Activated naive CD8-positive, alpha-beta T cell treated with anti-CD3 and anti-CD28 coated beads, Interleukin-2, amount 10 ng/mL, durations not matched to agents 7 days and 5 days (primary cell): ENCODE measurements at regions not wholly inside any gene's neighbourhood (a gene's known extent, or its start where the extent isn't known, plus 50 kb on each side); places are given as distances from the start of the nearest gene placed in this dataset.
A peak's percentile ranks its signal among the peaks of the same experiment; 100 is the strongest.
"Not testable (repeated sequence)": the region's sequence is repeated elsewhere in the genome, so short reads cannot be mapped to it uniquely, and the experiment has no call there.

ENCODE experiments used
- ATAC-seq: fragments of 150-1000 bp; cut with Tn5 transposase; one replicate; pipeline ENCODE4 v1.10.0; 2021; ENCODE audit warnings: low read depth, moderate library complexity
- POLR2A ChIA-PET: fragments of 350-600 bp; sonication (Branson Sonifier 250); formaldehyde crosslinking; loops from one replicate; lab custom pipeline; 2021; ENCODE audit warnings: antibody characterized with exemption; lab: Charles Lee
- DNase-seq: peaks from one replicate; pipeline ENCODE4 v3.0.0; 2021
- H3K27ac Mint-ChIP-seq: one replicate; pipeline ENCODE4 v1.8.0; 2022; ENCODE audit warnings: mild to moderate bottlenecking, mixed read lengths
- H3K27me3 Mint-ChIP-seq: one replicate; pipeline ENCODE4 v1.8.0; 2022; ENCODE audit warnings: mild to moderate bottlenecking, moderate library complexity, mixed read lengths
- H3K36me3 Mint-ChIP-seq: one replicate; pipeline ENCODE4 v1.8.0; 2021; ENCODE audit warnings: mild to moderate bottlenecking, mixed read lengths
- H3K4me1 Mint-ChIP-seq: one replicate; pipeline ENCODE4 v1.8.0; 2021; ENCODE audit warnings: mixed read lengths
- H3K4me3 Mint-ChIP-seq: one replicate; pipeline ENCODE4 v1.8.0; 2022; ENCODE audit warnings: mild to moderate bottlenecking, moderate library complexity, mixed read lengths
- H3K9me3 Mint-ChIP-seq: one replicate; pipeline ENCODE4 v1.8.0; 2021; ENCODE audit warnings: mixed read lengths

GRCh38 chr4:184896868-184897715 is 71.3 kb upstream of the ACSL1 start:
- H3K4me3 Mint-ChIP-seq, result no peak overlapping the region
- no peak overlapping the region for H3K27ac Mint-ChIP-seq
- no peaks in the 10 kb centered on the region for H3K9me3 Mint-ChIP-seq
- ATAC-seq (no peak), DNase-seq (no peak)
- peaks cover 8% of the 10 kb centered on the region for H3K4me1 Mint-ChIP-seq
- no peaks in the 10 kb centered on the region for H3K36me3 Mint-ChIP-seq
- peaks cover 16% of the 10 kb centered on the region for H3K27me3 Mint-ChIP-seq
- POLR2A ChIA-PET, result no interaction called here

GRCh38 chr4:184897895-184898294 is 72.1 kb upstream of the ACSL1 start:
- no peak for ATAC-seq
- H3K36me3 Mint-ChIP-seq, result no peaks in the 10 kb centered on the region
- POLR2A ChIA-PET, result no interaction called here
- no peak overlapping the region for H3K27ac Mint-ChIP-seq
- no peak for DNase-seq
- H3K27me3 Mint-ChIP-seq, result peaks cover 13% of the 10 kb centered on the region
- H3K4me3 Mint-ChIP-seq, result no peak overlapping the region
- peaks cover 8% of the 10 kb centered on the region for H3K4me1 Mint-ChIP-seq
- H3K9me3 Mint-ChIP-seq, result no peaks in the 10 kb centered on the region

- Mint-ChIP-seq H3K27ac (no peak overlapping the region), H3K4me1 (peaks cover 8% of the 10 kb centered on the region), H3K36me3 (no peaks in the 10 kb centered on the region), H3K4me3 (no peak overlapping the region), H3K27me3 (peaks cover 10% of the 10 kb centered on the region), H3K9me3 (no peaks in the 10 kb centered on the region)
- POLR2A ChIA-PET, result no interaction called here
- no peak for ATAC-seq
- DNase-seq, result no peak
These were observed 73.0 kb upstream of the ACSL1 start for GRCh38 chr4:184898793-184899192.

- H3K4me1 Mint-ChIP-seq, result peaks cover 8% of the 10 kb centered on the region
- DNase-seq, result no peak
- H3K4me3 Mint-ChIP-seq, result no peak overlapping the region
- H3K9me3 Mint-ChIP-seq, result no peaks in the 10 kb centered on the region
- no peaks in the 10 kb centered on the region for H3K36me3 Mint-ChIP-seq
- ATAC-seq, result no peak
- H3K27me3 Mint-ChIP-seq, result peaks cover 8% of the 10 kb centered on the region
- POLR2A ChIA-PET, result no interaction called here
- H3K27ac Mint-ChIP-seq, result no peak overlapping the region
These were observed 73.7 kb upstream of the ACSL1 start for GRCh38 chr4:184899261-184900134.

GRCh38 chr4:184900184-184900583 is 74.4 kb upstream of the ACSL1 start:
- ATAC-seq (no peak), DNase-seq (no peak)
- H3K4me1 Mint-ChIP-seq, result peaks cover 8% of the 10 kb centered on the region

GRCh38 chr4:184902550-184902949 is 76.8 kb upstream of the ACSL1 start:
- DNase-seq (no peak), ATAC-seq (no peak)
- peaks cover 10% of the 10 kb centered on the region for H3K4me1 Mint-ChIP-seq
- no peaks in the 10 kb centered on the region for H3K9me3 Mint-ChIP-seq
- no peak overlapping the region for H3K4me3 Mint-ChIP-seq
- H3K27me3 Mint-ChIP-seq, result peaks cover 6% of the 10 kb centered on the region
- no peak overlapping the region for H3K27ac Mint-ChIP-seq
- no peaks in the 10 kb centered on the region for H3K36me3 Mint-ChIP-seq
- POLR2A ChIA-PET, result no interaction called here

More at GRCh38 chr4:184900184-184900583, 74.4 kb upstream of the ACSL1 start:
- H3K9me3 Mint-ChIP-seq, result no peaks in the 10 kb centered on the region
- peaks cover 6% of the 10 kb centered on the region for H3K27me3 Mint-ChIP-seq
- no peaks in the 10 kb centered on the region for H3K36me3 Mint-ChIP-seq
- POLR2A ChIA-PET, result no interaction called here
- no peak overlapping the region for H3K4me3 Mint-ChIP-seq
- H3K27ac Mint-ChIP-seq, result no peak overlapping the region

- Mint-ChIP-seq H3K9me3 (peaks cover 2% of the 10 kb centered on the region), H3K4me1 (peaks cover 7% of the 10 kb centered on the region), H3K36me3 (no peaks in the 10 kb centered on the region), H3K4me3 (no peak overlapping the region), H3K27me3 (peaks cover 9% of the 10 kb centered on the region), H3K27ac (no peak overlapping the region)
- POLR2A ChIA-PET, result no interaction called here
- ATAC-seq (no peak), DNase-seq (no peak)
These were observed 80.8 kb upstream of the ACSL1 start for GRCh38 chr4:184906480-184907097.

- H3K27me3 Mint-ChIP-seq, result peaks cover 9% of the 10 kb centered on the region
These were observed 81.4 kb upstream of the ACSL1 start for GRCh38 chr4:184907216-184907615.

GRCh38 chr4:184907810-184908209 is 82.0 kb upstream of the ACSL1 start:
- H3K4me1 Mint-ChIP-seq, result peaks cover 7% of the 10 kb centered on the region
- peaks cover 9% of the 10 kb centered on the region for H3K27me3 Mint-ChIP-seq
- no peak overlapping the region for H3K27ac Mint-ChIP-seq
- DNase-seq (no peak), ATAC-seq (peak; percentile 63)
- no peak overlapping the region for H3K4me3 Mint-ChIP-seq
- peaks cover 8% of the 10 kb centered on the region for H3K9me3 Mint-ChIP-seq
- POLR2A ChIA-PET, result no interaction called here
- peaks cover 3% of the 10 kb centered on the region for H3K36me3 Mint-ChIP-seq

More at GRCh38 chr4:184907216-184907615, 81.4 kb upstream of the ACSL1 start:
- DNase-seq, result no peak
- peak; percentile 74 for ATAC-seq
- POLR2A ChIA-PET, result no interaction called here
- Mint-ChIP-seq H3K4me1 (peaks cover 7% of the 10 kb centered on the region), H3K27ac (no peak overlapping the region), H3K4me3 (no peak overlapping the region), H3K9me3 (peaks cover 4% of the 10 kb centered on the region), H3K36me3 (peaks cover 1% of the 10 kb centered on the region)

- POLR2A ChIA-PET, result no interaction called here
- DNase-seq (no peak), ATAC-seq (no peak)
- no peak overlapping the region for H3K27ac Mint-ChIP-seq
- no peak overlapping the region for H3K4me3 Mint-ChIP-seq
- H3K36me3 Mint-ChIP-seq, result peaks cover 3% of the 10 kb centered on the region
- peaks cover 12% of the 10 kb centered on the region for H3K9me3 Mint-ChIP-seq
- H3K27me3 Mint-ChIP-seq, result peaks cover 19% of the 10 kb centered on the region
- H3K4me1 Mint-ChIP-seq, result peaks cover 9% of the 10 kb centered on the region
These were observed 85.5 kb upstream of the ACSL1 start for GRCh38 chr4:184911310-184911709.

GRCh38 chr4:184913356-184914143 is 87.8 kb upstream of the ACSL1 start:
- peaks cover 13% of the 10 kb centered on the region for H3K9me3 Mint-ChIP-seq
- POLR2A ChIA-PET, result no interaction called here
- ATAC-seq (no peak), DNase-seq (no peak)
- H3K4me1 Mint-ChIP-seq, result peaks cover 2% of the 10 kb centered on the region
- H3K36me3 Mint-ChIP-seq, result peaks cover 3% of the 10 kb centered on the region
- peaks cover 26% of the 10 kb centered on the region for H3K27me3 Mint-ChIP-seq
- no peak overlapping the region for H3K27ac Mint-ChIP-seq
- no peak overlapping the region for H3K4me3 Mint-ChIP-seq

- POLR2A ChIA-PET, H3K4me1 Mint-ChIP-seq, H3K27ac Mint-ChIP-seq, DNase-seq, ATAC-seq, H3K36me3 Mint-ChIP-seq, H3K4me3 Mint-ChIP-seq, H3K9me3 Mint-ChIP-seq: not testable (repeated sequence)
- H3K27me3 Mint-ChIP-seq, result peaks cover 18% of the 10 kb centered on the region
These were observed 93.0 kb upstream of the ACSL1 start for GRCh38 chr4:184918799-184919198.

GRCh38 chr4:184921456-184921855 is 95.7 kb upstream of the ACSL1 start:
- H3K4me3 Mint-ChIP-seq, result no peak overlapping the region
- no peaks in the 10 kb centered on the region for H3K36me3 Mint-ChIP-seq
- no peaks in the 10 kb centered on the region for H3K4me1 Mint-ChIP-seq
- ATAC-seq (no peak), DNase-seq (no peak)
- peaks cover 3% of the 10 kb centered on the region for H3K9me3 Mint-ChIP-seq
- no peak overlapping the region for H3K27ac Mint-ChIP-seq
- POLR2A ChIA-PET, result no interaction called here
- peaks cover 9% of the 10 kb centered on the region for H3K27me3 Mint-ChIP-seq
